HCEC 1CT (cell line): ENCODE measurements at regions not wholly inside any gene's neighbourhood (a gene's known extent, or its start where the extent isn't known, plus 50 kb on each side); places are given as distances from the start of the nearest gene placed in this dataset.

Experiments used
- DNase-seq: peaks from one replicate; pipeline ENCODE4 v3.0.0-alpha.2; 2017

GRCh38 chr7:47221826-47222225, 360.1 kb downstream of the TNS3 start:
- DNase-seq, result peak; percentile 18

GRCh38 chr7:47218378-47219176, 363.3 kb downstream of the TNS3 start:
- DNase-seq, result no peak

- DNase-seq, result no peak
Observed at GRCh38 chr7:47217570-47218360, 364.1 kb downstream of the TNS3 start.

GRCh38 chr7:47217086-47217485, 364.8 kb downstream of the TNS3 start:
- DNase-seq, result no peak

- DNase-seq, result no peak
Observed at GRCh38 chr7:47216439-47216838, 365.5 kb downstream of the TNS3 start.

- no peak for DNase-seq
Observed at GRCh38 chr7:47215640-47216039, 366.3 kb downstream of the TNS3 start.

- DNase-seq, result no peak
Observed at GRCh38 chr7:47215049-47215448, 366.9 kb downstream of the TNS3 start.

GRCh38 chr7:47213276-47213675, 368.6 kb downstream of the TNS3 start:
- no peak for DNase-seq

- DNase-seq, result no peak
Observed at GRCh38 chr7:47211519-47211973, 370.4 kb downstream of the TNS3 start.

- DNase-seq, result no peak
Observed at GRCh38 chr7:47210281-47210854, 371.5 kb downstream of the TNS3 start.

GRCh38 chr7:47207956-47208355, 374.0 kb downstream of the TNS3 start:
- no peak for DNase-seq

GRCh38 chr7:47204709-47205108, 377.2 kb downstream of the TNS3 start:
- DNase-seq, result no peak

- no peak for DNase-seq
Observed at GRCh38 chr7:47202146-47202783, 379.6 kb downstream of the TNS3 start.

- DNase-seq, result peak; percentile 49
Observed at GRCh38 chr7:47198159-47198558, 383.8 kb downstream of the TNS3 start.

- no peak for DNase-seq
Observed at GRCh38 chr7:47197486-47197885, 384.4 kb downstream of the TNS3 start.

- DNase-seq, result no peak
Observed at GRCh38 chr7:47196737-47197136, 385.2 kb downstream of the TNS3 start.

- DNase-seq, result no peak
Observed at GRCh38 chr7:47196106-47196645, 385.7 kb downstream of the TNS3 start.

GRCh38 chr7:47195641-47196040, 386.3 kb downstream of the TNS3 start:
- no peak for DNase-seq

- no peak for DNase-seq
Observed at GRCh38 chr7:47194516-47195057, 387.3 kb downstream of the TNS3 start.

- DNase-seq, result no peak
Observed at GRCh38 chr7:47192978-47193377, 388.9 kb downstream of the TNS3 start.

GRCh38 chr7:47191876-47192291, 390.0 kb downstream of the TNS3 start:
- no peak for DNase-seq

GRCh38 chr7:47191316-47191715, 390.6 kb downstream of the TNS3 start:
- DNase-seq, result no peak

- DNase-seq, result no peak
Observed at GRCh38 chr7:47190462-47190861, 391.4 kb downstream of the TNS3 start.
